ENCODE measurements at regions not wholly inside any gene's neighbourhood (a gene's known extent, or its start where the extent isn't known, plus 50 kb on each side); places are given as distances from the start of the nearest gene placed in this dataset.

DNA sequence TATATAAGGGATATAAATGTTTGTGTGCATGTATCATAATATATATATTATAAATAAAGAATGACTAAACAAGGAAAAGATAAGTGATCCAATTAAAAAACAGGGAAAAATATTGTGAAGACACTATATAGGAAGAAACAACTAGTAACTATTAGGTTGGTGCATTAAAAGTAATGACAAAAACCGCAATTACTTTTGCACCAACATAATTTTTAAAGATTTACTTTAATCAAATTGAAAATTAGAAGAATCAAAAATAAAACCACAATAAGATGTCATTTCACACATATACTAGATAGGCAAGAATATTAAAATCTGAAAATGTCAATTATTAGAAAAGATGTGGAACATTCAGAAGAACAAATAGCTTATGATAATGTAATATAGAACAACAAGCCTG lies 595.9 kb downstream of the KCNJ3 start:
- H2BK5ac ChIP-seq (ENCODE audit: low read depth, low read length, poor library complexity, severe bottlenecking): no peak overlapping the region
- H4K20me1 ChIP-seq (ENCODE audit: insufficient read depth, low read length): no peaks in the 10 kb centered on the region
- no peaks in the 10 kb centered on the region for H3K9me1 ChIP-seq (ENCODE audit: insufficient read depth, low read length)
- H3K4ac ChIP-seq (ENCODE audit: low read depth, low read length): no peak overlapping the region
- no CpG with 5 or more reads among the region's 1 CpG for WGBS, 2 experiments (ENCODE audit: extremely low coverage in 2 of 2, insufficient read length in 1 of 2)
- H4K8ac ChIP-seq (ENCODE audit: low read depth in 2 of 2, low read length in 2 of 2): no peak overlapping the region
- ChIA-PET CTCF (no interaction called here), POLR2A (ENCODE audit: unreplicated experiment) (no interaction called here)
- ATAC-seq (ENCODE audit: low read depth) (no peak), DNase-seq (no peak)
- in situ Hi-C loops (cut with MboI; ENCODE audit: low sequenced_read_pairs) (no loop called here), intact Hi-C loops (cut with micrococcal nuclease) (no loop called here), dilution Hi-C loops (cut with HindIII; ENCODE audit: low sequenced_read_pairs, unreplicated experiment) (no loop called here)
- H3K18ac ChIP-seq (ENCODE audit: low read depth, low read length): no peak overlapping the region
- no peak overlapping the region for H3K9ac ChIP-seq (ENCODE audit: low read depth, low read length)
- H2BK120ac ChIP-seq (ENCODE audit: low read depth, low read length): no peak overlapping the region
- H2AK5ac ChIP-seq (ENCODE audit: low read depth, low read length): no peak overlapping the region
- H2BK20ac ChIP-seq (ENCODE audit: low read depth, low read length): no peak overlapping the region
- H2AFZ ChIP-seq (replicated peaks; ENCODE audit: low read length, poor library complexity): no peak overlapping the region
- H3K27ac ChIP-seq (ENCODE audit: insufficient read depth, low read length): no peak overlapping the region
- H4K5ac ChIP-seq (ENCODE audit: low read depth, low read length): no peak overlapping the region
- H3K4me1 ChIP-seq (ENCODE audit: control insufficient read depth, insufficient read depth, low read length): no peaks in the 10 kb centered on the region
- H4K91ac ChIP-seq (ENCODE audit: insufficient read depth, low read depth, low read length): no peak overlapping the region
- no peak for TF ChIP-seq BHLHE40 (IDR thresholded peaks at IDR 0.05; ENCODE audit: low read depth, low read length)
- TF ChIP-seq, protein P1, sequence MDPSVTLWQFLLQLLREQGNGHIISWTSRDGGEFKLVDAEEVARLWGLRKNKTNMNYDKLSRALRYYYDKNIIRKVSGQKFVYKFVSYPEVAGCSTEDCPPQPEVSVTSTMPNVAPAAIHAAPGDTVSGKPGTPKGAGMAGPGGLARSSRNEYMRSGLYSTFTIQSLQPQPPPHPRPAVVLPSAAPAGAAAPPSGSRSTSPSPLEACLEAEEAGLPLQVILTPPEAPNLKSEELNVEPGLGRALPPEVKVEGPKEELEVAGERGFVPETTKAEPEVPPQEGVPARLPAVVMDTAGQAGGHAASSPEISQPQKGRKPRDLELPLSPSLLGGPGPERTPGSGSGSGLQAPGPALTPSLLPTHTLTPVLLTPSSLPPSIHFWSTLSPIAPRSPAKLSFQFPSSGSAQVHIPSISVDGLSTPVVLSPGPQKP (IDR thresholded peaks at IDR 0.05; ENCODE audit: borderline replicate concordance, low read depth, low read length): no peak
- TF ChIP-seq, protein P2, sequence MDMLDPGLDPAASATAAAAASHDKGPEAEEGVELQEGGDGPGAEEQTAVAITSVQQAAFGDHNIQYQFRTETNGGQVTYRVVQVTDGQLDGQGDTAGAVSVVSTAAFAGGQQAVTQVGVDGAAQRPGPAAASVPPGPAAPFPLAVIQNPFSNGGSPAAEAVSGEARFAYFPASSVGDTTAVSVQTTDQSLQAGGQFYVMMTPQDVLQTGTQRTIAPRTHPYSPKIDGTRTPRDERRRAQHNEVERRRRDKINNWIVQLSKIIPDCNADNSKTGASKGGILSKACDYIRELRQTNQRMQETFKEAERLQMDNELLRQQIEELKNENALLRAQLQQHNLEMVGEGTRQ (IDR thresholded peaks at IDR 0.05; ENCODE audit: low read depth, low read length): no peak
- no peak for TF ChIP-seq MAFK (IDR thresholded peaks at IDR 0.05; ENCODE audit: low read depth, low read length)
- TF ChIP-seq POLR2A (IDR thresholded peaks at IDR 0.05; ENCODE audit: low read depth, low read length): no peak
- TF ChIP-seq MXI1 (IDR thresholded peaks at IDR 0.05; ENCODE audit: borderline replicate concordance, low read depth, low read length): no peak
- no peak for TF ChIP-seq SMC3 (IDR thresholded peaks at IDR 0.05; ENCODE audit: low read depth, low read length)
- no peak for TF ChIP-seq RFX5 (IDR thresholded peaks at IDR 0.05; ENCODE audit: low read depth, low read length)
- TF ChIP-seq, protein P3, sequence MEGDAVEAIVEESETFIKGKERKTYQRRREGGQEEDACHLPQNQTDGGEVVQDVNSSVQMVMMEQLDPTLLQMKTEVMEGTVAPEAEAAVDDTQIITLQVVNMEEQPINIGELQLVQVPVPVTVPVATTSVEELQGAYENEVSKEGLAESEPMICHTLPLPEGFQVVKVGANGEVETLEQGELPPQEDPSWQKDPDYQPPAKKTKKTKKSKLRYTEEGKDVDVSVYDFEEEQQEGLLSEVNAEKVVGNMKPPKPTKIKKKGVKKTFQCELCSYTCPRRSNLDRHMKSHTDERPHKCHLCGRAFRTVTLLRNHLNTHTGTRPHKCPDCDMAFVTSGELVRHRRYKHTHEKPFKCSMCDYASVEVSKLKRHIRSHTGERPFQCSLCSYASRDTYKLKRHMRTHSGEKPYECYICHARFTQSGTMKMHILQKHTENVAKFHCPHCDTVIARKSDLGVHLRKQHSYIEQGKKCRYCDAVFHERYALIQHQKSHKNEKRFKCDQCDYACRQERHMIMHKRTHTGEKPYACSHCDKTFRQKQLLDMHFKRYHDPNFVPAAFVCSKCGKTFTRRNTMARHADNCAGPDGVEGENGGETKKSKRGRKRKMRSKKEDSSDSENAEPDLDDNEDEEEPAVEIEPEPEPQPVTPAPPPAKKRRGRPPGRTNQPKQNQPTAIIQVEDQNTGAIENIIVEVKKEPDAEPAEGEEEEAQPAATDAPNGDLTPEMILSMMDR (conservative IDR thresholded peaks at IDR 0.05; ENCODE audit: low read depth, low read length): no peak
- H3K79me1 ChIP-seq (ENCODE audit: low read depth in 1 of 2, low read length in 2 of 2): no peaks in the 10 kb centered on the region
- BruUV-seq (replicated peaks): no TSS peak
- no peak overlapping the region for H3K56ac ChIP-seq (ENCODE audit: extremely low read depth, insufficient read depth, low read length)
- no peaks in the 10 kb centered on the region for H3K36me3 ChIP-seq (ENCODE audit: control insufficient read depth, insufficient read depth, low read length)
- no peak overlapping the region for H3K4me3 ChIP-seq (ENCODE audit: insufficient read depth, low read depth, low read length)
- H3K4me2 ChIP-seq (ENCODE audit: low read depth, low read length): no peak overlapping the region
- no peaks in the 10 kb centered on the region for H3K9me3 ChIP-seq (ENCODE audit: control insufficient read depth, insufficient read depth, low read length)
- no peak overlapping the region for H2BK15ac ChIP-seq (ENCODE audit: low read depth, low read length)
- H3K23ac ChIP-seq (ENCODE audit: low read depth, low read length): no peak overlapping the region
- H3K14ac ChIP-seq (replicated peaks; ENCODE audit: low read depth, low read length): no peak overlapping the region
- H3K27me3 ChIP-seq (ENCODE audit: control insufficient read depth, insufficient read depth, low read length): no peaks in the 10 kb centered on the region
- H2AK9ac ChIP-seq (replicated peaks; ENCODE audit: low read depth, low read length, poor library complexity): no peak overlapping the region

All from IMR-90 (cell line).